ENCODE measurements at regions not wholly inside any gene's neighbourhood (a gene's known extent, or its start where the extent isn't known, plus 50 kb on each side); places are given as distances from the start of the nearest gene placed in this dataset.

DNA sequence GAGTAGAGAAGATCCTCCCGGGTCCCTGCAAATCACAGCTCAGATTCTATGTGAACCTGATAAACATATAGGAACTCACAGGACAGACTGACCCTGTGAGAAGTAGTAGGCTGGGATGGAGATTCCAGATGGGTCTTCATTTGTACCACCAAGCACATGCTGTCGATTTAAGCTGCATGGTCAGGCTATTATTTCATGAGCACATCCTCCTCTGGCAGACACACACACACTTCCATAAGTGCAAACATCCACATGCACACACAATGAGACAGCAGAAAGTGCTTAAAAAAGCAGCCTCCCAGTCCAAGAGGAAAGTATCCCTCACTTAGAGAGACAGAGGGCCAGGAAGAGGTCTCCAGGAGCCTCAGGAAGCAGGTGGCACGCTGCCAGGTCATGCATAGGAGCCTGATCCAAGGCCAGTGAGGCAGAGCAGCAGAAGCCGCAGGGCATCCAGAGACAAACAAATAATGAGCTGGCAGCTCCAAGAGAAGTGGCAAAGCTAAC, 131.8 kb downstream of the UNC5CL start:
- no peaks in the 10 kb centered on the region for H3K9me3 Mint-ChIP-seq
- H3K27ac Mint-ChIP-seq, result peak overlapping the region in 2 of 3 experiments; percentile 11 to 13
- H3K4me1 Mint-ChIP-seq, result peaks cover 8% of the 10 kb centered on the region
- no peaks in the 10 kb centered on the region for H3K36me3 Mint-ChIP-seq (ENCODE audit: low read depth)
- peaks cover 6% of the 10 kb centered on the region for H3K27me3 Mint-ChIP-seq (ENCODE audit: low read depth)
- TF ChIP-seq, protein P1, sequence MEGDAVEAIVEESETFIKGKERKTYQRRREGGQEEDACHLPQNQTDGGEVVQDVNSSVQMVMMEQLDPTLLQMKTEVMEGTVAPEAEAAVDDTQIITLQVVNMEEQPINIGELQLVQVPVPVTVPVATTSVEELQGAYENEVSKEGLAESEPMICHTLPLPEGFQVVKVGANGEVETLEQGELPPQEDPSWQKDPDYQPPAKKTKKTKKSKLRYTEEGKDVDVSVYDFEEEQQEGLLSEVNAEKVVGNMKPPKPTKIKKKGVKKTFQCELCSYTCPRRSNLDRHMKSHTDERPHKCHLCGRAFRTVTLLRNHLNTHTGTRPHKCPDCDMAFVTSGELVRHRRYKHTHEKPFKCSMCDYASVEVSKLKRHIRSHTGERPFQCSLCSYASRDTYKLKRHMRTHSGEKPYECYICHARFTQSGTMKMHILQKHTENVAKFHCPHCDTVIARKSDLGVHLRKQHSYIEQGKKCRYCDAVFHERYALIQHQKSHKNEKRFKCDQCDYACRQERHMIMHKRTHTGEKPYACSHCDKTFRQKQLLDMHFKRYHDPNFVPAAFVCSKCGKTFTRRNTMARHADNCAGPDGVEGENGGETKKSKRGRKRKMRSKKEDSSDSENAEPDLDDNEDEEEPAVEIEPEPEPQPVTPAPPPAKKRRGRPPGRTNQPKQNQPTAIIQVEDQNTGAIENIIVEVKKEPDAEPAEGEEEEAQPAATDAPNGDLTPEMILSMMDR (IDR thresholded peaks at IDR 0.05; ENCODE audit: unreplicated experiment in 3 of 3), result no peak
- no peak overlapping the region for H3K4me3 Mint-ChIP-seq

DNA sequence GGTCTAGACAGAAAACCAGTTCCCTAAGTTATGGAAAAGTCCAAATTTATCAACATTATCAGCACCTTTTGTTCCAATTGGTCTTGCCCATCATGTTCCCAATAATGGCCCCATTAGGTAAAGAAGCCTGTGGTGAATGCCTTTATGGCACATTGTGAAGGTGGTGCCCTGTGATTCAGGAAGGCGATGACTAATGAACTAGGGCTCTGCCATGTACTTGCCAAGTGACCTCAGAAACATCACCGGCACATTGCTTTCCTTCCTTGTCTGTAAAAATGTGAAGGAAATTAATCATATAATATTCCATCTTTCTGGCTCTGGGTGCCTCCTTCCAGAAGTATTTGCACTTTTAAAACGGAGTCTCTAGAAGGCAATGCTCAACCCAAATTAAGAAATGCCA, 132.3 kb downstream of the UNC5CL start:
- TF ChIP-seq, protein P1 (IDR thresholded peaks at IDR 0.05; ENCODE audit: unreplicated experiment in 3 of 3), result no peak

GRCh38 chr6:40904583-40905194, 134.3 kb downstream of the UNC5CL start:
- TF ChIP-seq, protein P1 (IDR thresholded peaks at IDR 0.05; ENCODE audit: unreplicated experiment in 3 of 3), result no peak
- Mint-ChIP-seq H3K36me3 (ENCODE audit: low read depth) (no peaks in the 10 kb centered on the region), H3K27ac (no peak overlapping the region), H3K27me3 (ENCODE audit: low read depth) (peaks cover 6% of the 10 kb centered on the region), H3K9me3 (no peaks in the 10 kb centered on the region), H3K4me1 (peaks cover 18% of the 10 kb centered on the region), H3K4me3 (no peak overlapping the region)

More for the DNA sequence above, 132.3 kb downstream of the UNC5CL start:
- Mint-ChIP-seq H3K27me3 (ENCODE audit: low read depth) (peaks cover 6% of the 10 kb centered on the region), H3K4me1 (peaks cover 8% of the 10 kb centered on the region), H3K9me3 (no peaks in the 10 kb centered on the region), H3K27ac (peak overlapping the region in 1 of 3 experiments; percentile 11), H3K36me3 (ENCODE audit: low read depth) (no peaks in the 10 kb centered on the region), H3K4me3 (no peak overlapping the region)

DNA sequence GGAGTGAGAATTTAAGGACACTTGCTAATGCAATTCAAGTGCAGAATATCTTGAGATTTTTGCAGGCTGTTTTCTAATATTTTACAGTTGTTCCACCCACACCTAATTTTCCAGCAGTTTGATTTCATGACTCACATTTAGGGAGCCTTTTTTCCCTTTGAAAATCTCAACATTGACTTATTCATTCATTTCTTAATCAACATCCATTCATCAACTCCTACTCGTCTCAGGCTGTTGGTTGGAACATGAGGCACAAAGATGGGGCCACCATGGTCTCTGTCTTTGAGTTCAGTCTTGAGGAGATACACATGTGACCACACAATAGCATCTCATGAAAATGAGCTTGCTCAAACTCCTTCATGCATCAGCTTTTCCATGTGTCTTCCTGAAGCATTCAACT, 135.6 kb downstream of the UNC5CL start:
- Mint-ChIP-seq H3K9me3 (no peaks in the 10 kb centered on the region), H3K4me1 (peaks cover 18% of the 10 kb centered on the region), H3K27me3 (ENCODE audit: low read depth) (peaks cover under 1% of the 10 kb centered on the region), H3K36me3 (ENCODE audit: low read depth) (no peaks in the 10 kb centered on the region), H3K27ac (no peak overlapping the region), H3K4me3 (no peak overlapping the region)
- TF ChIP-seq, protein P1 (IDR thresholded peaks at IDR 0.05; ENCODE audit: unreplicated experiment in 3 of 3), result no peak

DNA sequence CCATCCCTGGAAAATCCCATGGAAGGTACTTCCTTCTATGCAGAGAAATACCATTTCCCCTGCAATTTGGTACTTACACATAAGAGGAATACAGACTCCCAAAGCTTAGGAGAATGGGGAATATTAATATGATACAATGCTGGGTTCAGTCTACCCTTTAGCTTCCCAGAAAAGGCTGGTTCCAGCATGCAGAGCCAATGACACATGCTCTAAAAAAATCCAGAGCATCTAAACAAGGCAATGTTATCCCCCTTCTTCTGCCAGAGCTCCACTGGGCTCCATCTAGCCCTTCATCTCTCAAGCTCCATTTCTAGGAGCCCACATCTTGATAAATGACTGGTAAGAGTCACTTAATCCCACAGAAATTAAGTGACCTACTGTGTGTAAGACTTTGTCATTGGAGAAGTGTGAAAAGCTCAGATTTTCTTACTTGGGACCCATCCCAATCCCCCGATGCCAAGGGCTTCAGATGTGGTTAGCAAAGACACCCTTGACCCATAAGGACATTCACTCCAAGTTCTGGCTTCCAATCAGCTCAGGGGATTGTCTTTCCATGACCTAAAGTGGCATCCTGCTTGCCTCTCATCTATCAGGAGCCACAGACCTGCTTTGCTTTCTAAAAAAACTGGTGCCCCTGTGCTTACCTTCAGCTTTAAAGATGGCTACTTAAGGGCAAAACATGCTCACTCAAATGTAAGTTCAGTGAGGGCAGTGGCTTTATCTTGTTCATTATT, 137.5 kb downstream of the UNC5CL start:
- H3K27ac Mint-ChIP-seq, result no peak overlapping the region
- TF ChIP-seq, protein P1 (IDR thresholded peaks at IDR 0.05; ENCODE audit: unreplicated experiment in 3 of 3), result no peak
- no peaks in the 10 kb centered on the region for H3K9me3 Mint-ChIP-seq
- H3K4me3 Mint-ChIP-seq, result no peak overlapping the region
- peaks cover 10% of the 10 kb centered on the region for H3K4me1 Mint-ChIP-seq
- H3K36me3 Mint-ChIP-seq (ENCODE audit: low read depth), result no peaks in the 10 kb centered on the region
- H3K27me3 Mint-ChIP-seq (ENCODE audit: low read depth), result peaks cover 10% of the 10 kb centered on the region
